Smooth muscle cell (in vitro differentiated cells): ENCODE measurements at regions not wholly inside any gene's neighbourhood (a gene's known extent, or its start where the extent isn't known, plus 50 kb on each side); places are given as distances from the start of the nearest gene placed in this dataset.

Source experiments
- DNase-seq: peaks from one replicate; lab custom pipeline; 2025; ENCODE audit not compliant: unreplicated experiment; lab: John Stamatoyannopoulos, UW
- H2AFZ ChIP-seq: fragments of 200-600 bp; sonication (generic); 2 replicates; pipeline ENCODE4 v1.6.0; 2016; ENCODE audit warnings: antibody characterized with exemption, low read depth, mild to moderate bottlenecking
- H3F3A ChIP-seq: fragments of 200-600 bp; sonication (generic); 2 replicates; pipeline ENCODE4 v1.6.0; 2017; ENCODE audit warnings: antibody characterized with exemption, low read depth
- H3K27ac ChIP-seq: fragments of 200-600 bp; sonication (generic); 2 replicates; pipeline ENCODE4 v1.5.1; 2016; ENCODE audit warnings: low read depth, mild to moderate bottlenecking
- H3K27me3 ChIP-seq: fragments of 200-600 bp; sonication (generic); 2 replicates; pipeline ENCODE4 v1.6.1; 2016; ENCODE audit warnings: low read depth, mild to moderate bottlenecking
- H3K36me3 ChIP-seq: fragments of 200-600 bp; sonication (generic); 2 replicates; pipeline ENCODE4 v1.5.1; 2016; ENCODE audit warnings: low read depth
- H3K4me1 ChIP-seq: fragments of 200-600 bp; sonication (generic); 2 replicates; pipeline ENCODE4 v1.5.1; 2016; ENCODE audit warnings: low read depth
- H3K4me2 ChIP-seq: fragments of 200-600 bp; sonication (generic); 2 replicates; pipeline ENCODE4 v1.6.0; 2016; ENCODE audit warnings: mild to moderate bottlenecking
- H3K4me3 ChIP-seq: fragments of 200-600 bp; sonication (generic); 2 replicates; pipeline ENCODE4 v1.5.1; 2016; ENCODE audit warnings: mild to moderate bottlenecking
- H3K79me2 ChIP-seq: fragments of 200-600 bp; sonication (generic); 2 replicates; pipeline ENCODE4 v1.6.0; 2016; ENCODE audit warnings: low read depth, mild to moderate bottlenecking
- H3K9ac ChIP-seq: fragments of 200-600 bp; sonication (generic); 2 replicates; pipeline ENCODE4 v1.6.0; 2016; ENCODE audit warnings: low read depth
- H3K9me3 ChIP-seq: fragments of 200-600 bp; sonication (generic); replicated peaks from 2 replicates; pipeline ENCODE4 v1.5.1; 2016; ENCODE audit warnings: low read depth
- H4K20me1 ChIP-seq: fragments of 200-600 bp; sonication (generic); 2 replicates; pipeline ENCODE4 v1.6.0; 2016; ENCODE audit warnings: low read depth
- WGBS: methylation state at CpG from one replicate; pipeline ENCODE4 v1.1.7; 2016; ENCODE audit warnings: low lambda C conversion rate; 5-methylcytosine and 5-hydroxymethylcytosine counted together
- TF ChIP-seq, protein P1 (sequence below): fragments of 200-600 bp; sonication (generic); IDR thresholded peaks from 2 replicates; pipeline ENCODE4 v1.5.1; 2017; ENCODE audit warnings: borderline replicate concordance, mild to moderate bottlenecking, antibody characterized with exemption; ENCODE audit not compliant: insufficient read depth, poor library complexity, severe bottlenecking

DNA sequence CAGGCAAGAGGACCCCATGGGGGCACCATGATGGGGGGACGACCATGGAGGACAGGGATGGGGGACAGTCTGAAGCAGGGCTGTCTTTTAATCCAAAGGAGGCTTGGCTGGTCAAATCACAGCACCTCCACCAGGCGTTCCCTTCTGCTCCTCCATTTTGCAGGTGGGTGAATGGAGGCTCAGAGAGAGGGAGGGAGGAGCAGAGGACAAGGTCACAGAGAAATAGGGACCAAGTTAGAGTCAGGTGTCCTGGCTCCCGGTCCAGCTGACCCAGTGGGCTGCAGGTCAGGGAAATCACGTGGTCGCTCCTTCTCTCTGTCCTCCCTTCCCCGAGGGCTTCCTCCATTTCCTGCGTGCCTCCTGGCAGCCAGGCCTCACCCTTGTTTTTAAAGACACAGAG, 156.4 kb upstream of the SMIM23 start:
- H3K4me3 ChIP-seq = no peak overlapping the region
- H3K4me1 ChIP-seq = peaks cover 3% of the 10 kb centered on the region
- no peaks in the 10 kb centered on the region for H3F3A ChIP-seq
- H2AFZ ChIP-seq = no peak overlapping the region
- TF ChIP-seq, protein P1, sequence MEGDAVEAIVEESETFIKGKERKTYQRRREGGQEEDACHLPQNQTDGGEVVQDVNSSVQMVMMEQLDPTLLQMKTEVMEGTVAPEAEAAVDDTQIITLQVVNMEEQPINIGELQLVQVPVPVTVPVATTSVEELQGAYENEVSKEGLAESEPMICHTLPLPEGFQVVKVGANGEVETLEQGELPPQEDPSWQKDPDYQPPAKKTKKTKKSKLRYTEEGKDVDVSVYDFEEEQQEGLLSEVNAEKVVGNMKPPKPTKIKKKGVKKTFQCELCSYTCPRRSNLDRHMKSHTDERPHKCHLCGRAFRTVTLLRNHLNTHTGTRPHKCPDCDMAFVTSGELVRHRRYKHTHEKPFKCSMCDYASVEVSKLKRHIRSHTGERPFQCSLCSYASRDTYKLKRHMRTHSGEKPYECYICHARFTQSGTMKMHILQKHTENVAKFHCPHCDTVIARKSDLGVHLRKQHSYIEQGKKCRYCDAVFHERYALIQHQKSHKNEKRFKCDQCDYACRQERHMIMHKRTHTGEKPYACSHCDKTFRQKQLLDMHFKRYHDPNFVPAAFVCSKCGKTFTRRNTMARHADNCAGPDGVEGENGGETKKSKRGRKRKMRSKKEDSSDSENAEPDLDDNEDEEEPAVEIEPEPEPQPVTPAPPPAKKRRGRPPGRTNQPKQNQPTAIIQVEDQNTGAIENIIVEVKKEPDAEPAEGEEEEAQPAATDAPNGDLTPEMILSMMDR = no peak
- no peaks in the 10 kb centered on the region for H3K9me3 ChIP-seq
- DNase-seq = no peak
- H3K9ac ChIP-seq = no peak overlapping the region
- no peaks in the 10 kb centered on the region for H3K36me3 ChIP-seq
- H3K79me2 ChIP-seq = no peaks in the 10 kb centered on the region
- WGBS = 73% methylated on average over 7 of the region's 7 CpGs
- no peaks in the 10 kb centered on the region for H4K20me1 ChIP-seq
- peaks cover 33% of the 10 kb centered on the region for H3K27me3 ChIP-seq
- no peak overlapping the region for H3K27ac ChIP-seq
- no peak overlapping the region for H3K4me2 ChIP-seq

DNA sequence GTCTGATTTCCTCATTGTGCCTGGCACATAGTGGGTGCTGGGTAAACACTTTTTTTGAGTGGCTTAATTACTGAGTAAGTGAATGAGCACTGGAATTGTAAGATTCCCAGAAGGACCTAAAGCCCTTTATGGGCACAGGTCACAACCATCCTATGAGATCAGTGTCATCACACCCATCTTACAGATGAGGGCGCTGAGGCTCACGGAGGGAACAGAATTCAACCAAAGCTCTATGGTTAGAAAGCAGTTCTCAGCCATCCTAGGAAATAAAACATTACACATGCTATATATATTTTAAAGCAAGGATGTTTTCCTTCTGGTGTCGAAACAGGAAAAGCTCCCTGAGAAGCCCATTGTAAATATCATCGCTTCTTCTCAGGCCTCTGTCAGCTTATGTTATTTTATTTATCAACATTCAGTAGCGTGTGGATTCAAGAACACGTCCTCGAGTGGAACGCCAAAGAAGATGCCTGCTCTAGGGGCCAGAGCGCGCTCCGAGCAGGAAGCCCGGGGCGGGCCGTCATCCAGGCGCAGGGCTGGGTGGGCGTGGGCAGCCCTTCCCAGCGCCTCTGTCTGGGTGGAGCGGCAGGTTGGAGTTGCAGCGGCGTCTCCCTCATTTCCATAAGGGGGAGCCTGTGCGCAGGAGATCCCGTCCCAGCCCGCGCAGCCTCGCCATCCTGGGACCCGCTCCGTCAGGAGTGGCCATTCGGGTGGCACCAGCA, 155.8 kb upstream of the SMIM23 start:
- Histone ChIP-seq H3K9ac (no peak overlapping the region), H4K20me1 (no peaks in the 10 kb centered on the region), H2AFZ (peak overlapping the region; percentile 52), H3K4me1 (peaks cover 3% of the 10 kb centered on the region), H3K79me2 (no peaks in the 10 kb centered on the region), H3K27me3 (peaks cover 32% of the 10 kb centered on the region), H3K4me3 (peak overlapping the region; percentile 27), H3K36me3 (no peaks in the 10 kb centered on the region), H3K4me2 (peak overlapping the region; percentile 80), H3K27ac (no peak overlapping the region), H3K9me3 (no peaks in the 10 kb centered on the region), H3F3A (no peaks in the 10 kb centered on the region)
- WGBS = 9% methylated on average over 28 of the region's 28 CpGs
- DNase-seq = peak; percentile 12
- TF ChIP-seq, protein P1 = peak; percentile 39

DNA sequence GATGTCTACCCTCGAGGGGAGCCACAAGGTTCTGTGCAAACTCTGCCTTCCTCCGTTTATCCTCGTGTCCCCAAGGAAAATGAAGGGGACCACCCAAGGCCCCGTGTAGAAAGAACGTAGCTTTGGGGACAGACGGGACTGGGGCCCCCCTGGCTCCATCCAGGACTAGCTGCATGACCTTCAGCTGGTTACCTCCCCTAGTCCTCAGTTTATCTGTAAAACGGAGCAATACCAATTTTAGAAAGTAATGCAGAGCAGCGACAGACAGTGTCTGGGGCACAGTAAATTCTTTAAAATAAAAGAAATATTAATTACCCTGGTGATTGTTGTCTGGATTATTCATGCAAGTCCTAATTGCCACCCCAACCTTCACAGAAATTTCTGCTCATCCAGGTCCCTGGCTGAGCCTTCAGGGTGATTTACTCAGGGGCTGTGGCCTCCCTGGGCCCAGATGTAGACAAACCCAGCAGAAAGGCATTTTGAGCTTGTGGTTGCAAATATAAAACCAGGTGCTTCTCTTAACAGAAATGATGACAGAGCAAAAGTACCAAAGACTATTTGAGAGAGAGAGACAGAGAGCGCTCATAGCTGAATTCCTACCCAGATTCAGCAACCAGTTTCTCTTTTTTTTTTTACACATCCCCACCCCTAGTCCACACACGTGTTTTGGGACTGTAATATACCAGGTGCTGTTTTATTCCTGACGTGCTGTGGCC, 155.1 kb upstream of the SMIM23 start:
- Histone ChIP-seq H3K4me2 (peak overlapping the region; percentile 80), H3K9ac (no peak overlapping the region), H4K20me1 (no peaks in the 10 kb centered on the region), H3K27me3 (peaks cover 32% of the 10 kb centered on the region), H2AFZ (no peak overlapping the region), H3K4me1 (peaks cover 3% of the 10 kb centered on the region), H3K9me3 (no peaks in the 10 kb centered on the region), H3K4me3 (no peak overlapping the region), H3F3A (no peaks in the 10 kb centered on the region), H3K79me2 (no peaks in the 10 kb centered on the region), H3K36me3 (no peaks in the 10 kb centered on the region), H3K27ac (no peak overlapping the region)
- DNase-seq = no peak
- 53% methylated on average over 11 of the region's 11 CpGs for WGBS
- TF ChIP-seq, protein P1 = no peak
